KOPT-K1 (cell line): ENCODE measurements at regions not wholly inside any gene's neighbourhood (a gene's known extent, or its start where the extent isn't known, plus 50 kb on each side); places are given as distances from the start of the nearest gene placed in this dataset.

Experiments
- H3K27ac ChIP-seq: fragments of 200-600 bp; sonication (generic); 2 replicates; pipeline ENCODE4 v1.5.1; 2016; ENCODE audit warnings: antibody characterized with exemption, mild to moderate bottlenecking, low read depth, low read length; ENCODE audit not compliant: poor library complexity, severe bottlenecking
- H3K36me3 ChIP-seq: fragments of 200-600 bp; sonication (generic); 2 replicates; pipeline ENCODE4 v1.5.1; 2017; ENCODE audit warnings: antibody characterized with exemption, mild to moderate bottlenecking, low read length, moderate library complexity; ENCODE audit not compliant: insufficient read depth
- H3K9me3 ChIP-seq: fragments of 200-600 bp; sonication (generic); 2 replicates; pipeline ENCODE4 v1.5.1; 2017; ENCODE audit warnings: antibody characterized with exemption, low read length, mild to moderate bottlenecking; ENCODE audit not compliant: insufficient read depth, poor library complexity, severe bottlenecking

DNA sequence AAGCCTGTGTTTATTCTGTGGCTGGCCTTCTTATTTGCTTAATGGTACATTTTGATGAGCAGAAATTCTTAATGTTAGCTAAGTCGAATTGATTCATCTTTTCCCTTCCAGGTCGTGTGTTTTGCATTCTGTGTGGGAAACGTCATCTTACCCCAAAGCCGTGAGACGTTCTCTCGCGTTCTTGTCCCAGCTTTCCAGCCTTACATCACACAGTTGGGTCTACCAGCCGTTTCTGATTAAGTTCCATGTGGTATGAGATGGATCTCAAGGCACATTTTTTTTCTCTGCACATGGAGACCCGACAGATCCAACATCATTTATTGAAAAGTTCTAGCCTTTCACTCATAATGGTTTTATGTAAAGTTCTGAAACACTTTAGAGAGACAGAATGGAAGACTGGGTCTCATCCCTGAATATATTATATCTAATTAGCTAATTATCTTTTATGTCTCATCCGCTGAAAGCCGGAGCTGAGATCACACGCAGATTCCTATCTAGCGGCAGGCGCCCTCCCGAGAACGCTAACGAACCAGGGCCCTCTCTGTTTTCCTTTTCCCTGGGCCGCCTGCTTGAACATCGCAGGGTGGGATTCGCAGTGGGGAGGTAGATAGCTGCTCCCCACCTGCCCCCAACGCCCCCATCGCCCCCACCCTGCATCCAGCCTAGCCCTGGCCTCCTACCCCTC, 1162.2 kb downstream of the BRD1 start:
- Histone ChIP-seq H3K9me3 (peaks cover 16% of the 10 kb centered on the region), H3K27ac (no peak overlapping the region), H3K36me3 (no peaks in the 10 kb centered on the region)

DNA sequence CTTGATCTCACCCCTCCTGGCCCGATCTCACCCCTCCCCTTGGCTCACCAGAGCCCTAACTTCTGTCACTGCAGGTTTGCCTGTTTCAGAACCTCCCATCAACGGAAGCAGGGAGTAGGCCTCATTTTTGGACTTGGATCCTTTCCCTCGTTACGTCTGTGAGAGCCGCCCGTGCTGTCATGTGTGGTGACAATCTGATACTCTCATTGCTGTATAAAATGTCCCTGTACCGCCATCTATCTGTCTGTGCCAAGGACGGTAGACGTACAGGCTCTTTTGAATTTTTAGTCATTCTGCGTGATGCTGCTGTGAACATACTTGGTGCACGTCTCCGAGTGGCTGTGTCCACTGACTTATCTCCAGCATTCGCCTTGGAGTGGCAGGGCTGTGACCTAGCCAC, 1163.1 kb downstream of the BRD1 start:
- Histone ChIP-seq H3K36me3 (no peaks in the 10 kb centered on the region), H3K27ac (no peak overlapping the region), H3K9me3 (peaks cover 11% of the 10 kb centered on the region)

DNA sequence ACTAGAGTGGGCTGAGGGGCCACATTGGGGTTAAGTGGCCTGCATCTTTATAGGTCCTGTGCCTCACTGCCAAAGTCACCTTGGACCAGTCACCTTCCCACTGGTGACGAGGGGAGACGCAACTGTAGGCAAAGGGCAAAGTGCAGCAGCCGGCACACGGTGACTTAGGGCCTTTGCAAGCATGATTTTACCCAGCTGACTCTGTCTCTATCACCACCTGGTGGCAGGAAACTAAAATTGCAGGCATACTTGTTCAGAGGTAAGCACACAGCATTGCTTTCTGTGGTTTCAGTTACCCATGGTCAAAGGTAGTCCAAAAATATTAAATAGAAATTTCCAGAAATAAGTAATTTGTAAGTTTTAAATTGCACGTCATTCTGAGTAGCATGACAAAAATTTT, 1164.4 kb downstream of the BRD1 start:
- Histone ChIP-seq H3K9me3 (peaks cover 11% of the 10 kb centered on the region), H3K36me3 (no peaks in the 10 kb centered on the region), H3K27ac (no peak overlapping the region)

DNA sequence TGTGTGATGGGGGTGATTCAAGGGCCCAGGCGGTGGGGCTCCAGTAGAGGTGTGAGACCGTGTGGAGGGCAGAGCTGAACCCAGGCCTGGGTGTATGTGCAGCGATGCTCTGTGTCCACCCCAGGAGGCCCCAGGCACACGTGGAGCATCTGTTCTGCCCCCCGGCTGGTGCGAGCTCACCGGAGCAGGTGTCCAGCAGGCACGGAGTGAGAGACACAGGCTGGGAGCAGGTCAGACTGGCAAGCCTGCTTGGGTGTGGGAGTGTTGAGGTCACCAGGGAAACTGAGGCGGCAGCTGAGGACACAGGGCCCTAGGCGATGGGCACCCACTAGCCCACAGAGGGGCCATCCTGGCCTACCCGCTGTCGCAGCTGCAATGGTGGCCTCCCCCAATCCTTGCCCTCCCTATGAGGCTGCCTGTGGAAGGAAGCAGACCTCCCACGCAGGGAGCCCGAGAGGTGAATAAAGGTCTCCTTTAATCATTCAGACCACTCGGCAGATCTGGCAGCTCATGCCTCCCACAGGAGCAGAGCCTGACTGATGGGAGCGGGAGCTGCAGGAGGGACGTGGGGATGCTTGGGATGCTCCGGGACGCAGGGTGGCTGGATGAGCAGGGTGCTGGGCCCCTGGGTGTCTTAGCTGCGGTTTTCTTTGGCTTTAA, 1165.1 kb downstream of the BRD1 start:
- Histone ChIP-seq H3K27ac (no peak overlapping the region), H3K36me3 (no peaks in the 10 kb centered on the region), H3K9me3 (peaks cover 11% of the 10 kb centered on the region)

DNA sequence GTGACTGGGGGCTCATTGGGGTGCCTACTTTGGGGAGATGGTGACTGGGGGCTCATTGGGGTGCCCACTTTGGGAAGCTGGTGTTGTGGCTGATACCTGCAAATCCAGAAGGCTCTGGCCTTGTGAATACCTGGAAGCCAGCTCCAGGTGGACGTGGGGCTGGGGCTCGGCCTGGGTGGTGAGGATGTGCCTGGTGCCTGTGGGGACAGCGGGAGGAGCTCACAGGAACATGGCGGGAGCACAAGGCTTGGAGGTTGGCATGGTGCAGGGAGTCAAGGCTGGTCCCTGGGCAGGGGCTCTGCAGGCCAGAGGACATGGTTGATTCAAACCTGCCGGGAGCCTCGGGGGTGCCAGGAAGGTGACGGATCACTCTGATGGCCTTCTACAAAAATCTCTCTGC, 1165.7 kb downstream of the BRD1 start:
- H3K27ac ChIP-seq, result no peak overlapping the region
- peaks cover 11% of the 10 kb centered on the region for H3K9me3 ChIP-seq
- no peaks in the 10 kb centered on the region for H3K36me3 ChIP-seq

DNA sequence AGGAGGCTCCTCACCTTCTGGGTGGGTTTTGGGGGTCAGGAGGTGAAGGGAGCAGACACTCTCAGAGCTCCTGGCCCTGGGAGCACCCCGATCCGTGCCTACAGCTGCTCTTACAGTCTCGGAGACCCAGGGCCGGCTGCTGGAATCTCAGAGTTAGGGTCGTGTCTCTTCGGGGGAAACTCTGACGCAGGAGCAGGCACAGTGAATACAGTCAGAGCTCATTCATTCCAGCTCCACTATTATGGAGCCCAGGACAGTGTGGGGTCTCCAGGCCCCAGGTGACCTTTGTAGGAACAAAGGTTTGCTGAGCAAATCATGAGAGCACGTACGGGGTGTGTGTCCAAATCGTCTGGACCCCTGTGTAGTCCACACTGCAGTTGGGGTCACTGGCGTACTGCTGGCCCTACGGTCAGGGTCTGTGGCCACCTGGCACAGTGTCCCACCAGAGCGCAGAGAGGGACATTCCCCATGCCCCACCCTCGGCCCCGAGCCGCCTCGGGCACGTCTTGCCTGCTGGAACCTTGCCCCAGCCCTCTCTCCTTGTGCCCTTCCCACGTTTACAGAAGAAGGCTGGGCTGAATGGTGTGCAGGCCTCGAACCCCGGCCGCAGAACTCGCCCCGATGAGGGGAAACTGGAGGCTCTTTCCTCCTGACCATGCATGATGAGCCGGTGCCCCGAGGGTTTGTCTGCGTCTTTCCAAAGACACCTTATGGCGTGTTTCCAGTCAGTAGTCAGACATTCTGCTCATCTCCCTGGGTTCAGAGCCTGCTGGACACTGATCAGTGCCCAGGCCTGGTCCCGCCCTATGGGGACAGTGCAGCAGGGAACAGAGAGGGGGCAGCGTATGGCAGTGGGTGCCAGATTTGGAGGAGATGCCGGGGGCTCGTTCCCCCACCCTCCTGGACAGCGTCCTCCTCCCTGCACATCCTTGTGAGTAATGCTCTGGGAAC, 1166.6 kb downstream of the BRD1 start:
- Histone ChIP-seq H3K36me3 (no peaks in the 10 kb centered on the region), H3K9me3 (peaks cover 11% of the 10 kb centered on the region), H3K27ac (no peak overlapping the region)

DNA sequence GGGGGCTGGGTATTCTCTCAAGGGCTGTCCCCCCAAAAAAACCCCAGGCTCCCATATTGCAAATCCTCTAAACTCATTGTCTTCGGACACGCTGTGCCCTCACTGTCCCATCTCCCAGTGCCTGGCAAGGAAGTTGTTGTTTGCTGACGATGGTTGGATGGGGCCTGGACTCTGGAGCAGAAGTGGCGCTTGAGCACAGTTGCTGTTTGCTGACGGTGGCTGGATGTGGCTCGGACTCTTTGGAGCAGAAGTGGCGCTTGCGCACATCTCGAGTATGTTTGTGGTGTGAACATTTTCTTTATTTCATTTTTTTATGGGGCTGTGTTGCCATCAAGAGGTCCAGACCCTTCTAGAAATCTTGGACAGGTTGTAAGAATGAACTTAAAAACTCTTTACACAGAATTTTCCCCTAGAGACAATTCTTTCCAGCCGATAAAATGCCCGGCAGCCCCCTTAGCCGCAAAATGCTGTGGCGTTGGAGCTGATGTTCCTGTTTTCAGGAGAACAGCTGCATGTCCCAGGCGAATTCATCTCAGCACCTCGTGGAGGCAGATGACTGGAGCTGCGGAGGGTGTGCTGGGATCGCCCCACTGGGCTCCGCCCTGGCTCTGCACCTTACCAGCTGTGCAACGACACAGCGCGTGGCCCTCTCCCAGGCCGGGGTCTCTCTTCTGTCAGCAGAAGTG, 1167.4 kb downstream of the BRD1 start:
- no peak overlapping the region for H3K27ac ChIP-seq
- no peaks in the 10 kb centered on the region for H3K36me3 ChIP-seq
- H3K9me3 ChIP-seq, result peaks cover 11% of the 10 kb centered on the region

DNA sequence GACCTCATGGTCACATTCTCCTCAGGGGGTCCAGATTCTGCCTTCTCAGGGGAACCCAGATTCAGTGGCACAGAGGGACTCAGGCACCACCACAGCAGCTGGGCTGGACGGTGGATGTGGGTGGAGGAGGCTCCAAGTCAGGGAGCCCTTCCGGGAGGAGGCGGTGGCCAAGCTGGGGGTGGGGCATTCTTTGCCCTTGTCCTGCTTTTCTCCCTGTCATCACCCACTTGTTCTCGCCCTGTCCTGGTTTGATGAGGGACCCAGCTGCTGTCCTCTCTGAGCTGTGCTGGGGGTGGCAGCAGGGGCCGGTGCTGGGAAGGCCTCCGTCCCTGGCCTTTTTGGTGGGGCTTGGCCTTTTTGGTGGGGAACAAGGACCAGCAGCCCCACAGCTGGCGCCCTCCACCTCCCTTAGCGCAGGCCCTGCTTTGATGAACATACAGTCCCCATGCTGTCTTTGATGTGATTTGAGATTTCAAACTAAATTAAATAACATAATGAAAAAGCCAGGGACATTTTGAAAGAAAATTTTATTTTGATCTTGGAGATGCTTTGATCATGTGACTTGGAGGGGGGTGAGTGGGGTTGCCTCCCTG, 1168.2 kb downstream of the BRD1 start:
- H3K9me3 ChIP-seq, result peaks cover 11% of the 10 kb centered on the region
- H3K27ac ChIP-seq, result no peak overlapping the region
- H3K36me3 ChIP-seq, result no peaks in the 10 kb centered on the region

DNA sequence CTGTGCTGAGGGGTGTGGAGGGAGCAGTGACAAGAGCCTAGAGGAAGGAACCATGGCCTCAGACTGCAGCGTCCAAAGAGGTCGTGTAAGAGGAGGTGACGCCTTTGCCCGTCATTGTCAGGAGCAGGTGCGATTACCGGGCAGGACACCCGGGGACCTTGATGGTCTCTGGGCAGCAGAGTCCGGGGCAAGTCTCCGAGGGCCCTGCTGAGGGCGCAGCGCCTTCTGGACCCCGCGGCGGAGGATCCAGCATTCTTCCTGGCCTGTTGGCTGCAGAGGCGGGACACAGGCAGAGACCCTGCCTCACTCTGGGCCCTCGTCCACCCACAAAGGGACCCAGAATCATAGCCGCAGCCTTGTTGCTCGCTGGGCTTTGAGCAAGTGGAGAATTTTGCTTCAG, 1168.8 kb downstream of the BRD1 start:
- Histone ChIP-seq H3K36me3 (no peaks in the 10 kb centered on the region), H3K9me3 (peaks cover 10% of the 10 kb centered on the region), H3K27ac (no peak overlapping the region)

DNA sequence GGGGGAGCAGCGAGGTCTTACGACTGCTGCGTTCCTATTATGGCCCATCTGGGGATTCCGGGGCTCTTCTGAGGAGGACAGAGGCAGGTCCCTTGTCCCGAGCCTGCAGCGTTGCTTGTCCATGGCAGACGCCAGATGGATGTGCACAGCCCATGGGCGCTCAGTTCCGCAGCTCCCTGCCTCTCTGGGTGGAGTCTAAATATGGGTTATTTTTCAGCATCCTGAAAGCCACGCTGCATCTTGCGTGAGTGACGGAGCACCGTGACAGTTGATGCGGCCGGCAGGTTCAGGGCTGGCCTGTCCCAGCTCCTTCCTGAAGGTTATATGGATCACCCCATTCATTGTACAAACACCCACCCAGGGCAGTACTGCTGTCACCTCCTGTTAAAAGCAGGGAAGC, 1169.4 kb downstream of the BRD1 start:
- H3K36me3 ChIP-seq, result no peaks in the 10 kb centered on the region
- H3K27ac ChIP-seq, result no peak overlapping the region
- H3K9me3 ChIP-seq, result peaks cover 4% of the 10 kb centered on the region

DNA sequence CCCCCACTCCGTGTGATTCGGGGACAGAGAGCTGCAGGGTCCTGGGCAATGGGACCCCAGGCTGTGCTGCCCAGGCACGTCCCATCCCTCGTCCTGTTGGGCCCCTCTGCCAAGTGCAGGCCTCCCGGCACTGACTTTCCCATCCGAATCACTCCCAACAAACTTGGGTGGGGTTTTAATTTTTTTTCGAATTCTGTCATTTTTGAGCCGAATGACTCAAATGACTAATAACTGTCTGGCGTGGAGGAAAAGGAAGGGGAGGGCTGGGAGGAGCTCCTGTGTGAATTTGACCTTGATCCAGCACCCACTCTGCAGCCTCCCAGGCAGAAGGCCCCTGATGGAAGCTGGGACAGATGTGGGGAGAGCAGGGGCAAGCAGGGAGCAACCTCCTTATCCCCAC, 1173.2 kb downstream of the BRD1 start:
- H3K9me3 ChIP-seq, result no peaks in the 10 kb centered on the region

DNA sequence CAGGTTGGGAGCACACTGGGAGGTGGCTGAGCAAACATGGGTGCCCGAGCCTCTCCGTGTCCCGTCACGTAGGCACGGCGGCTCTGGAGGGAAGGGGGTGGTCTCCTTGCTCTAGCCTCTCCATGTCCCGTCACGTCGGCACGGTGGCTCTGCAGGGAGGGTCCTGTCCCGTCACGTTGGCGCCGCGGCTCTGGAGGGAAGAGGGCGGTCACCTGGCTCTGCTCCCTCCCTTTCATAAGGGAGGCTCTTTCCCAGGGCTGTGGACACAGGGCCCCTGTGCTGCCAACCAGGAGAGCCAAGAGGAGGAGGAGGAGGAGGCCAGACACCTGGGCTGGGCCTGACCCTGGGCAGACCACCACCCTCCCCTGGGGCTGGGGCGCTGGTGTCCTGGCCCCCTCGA, 1173.7 kb downstream of the BRD1 start:
- no peaks in the 10 kb centered on the region for H3K9me3 ChIP-seq
- H3K27ac ChIP-seq, result no peak overlapping the region
- no peaks in the 10 kb centered on the region for H3K36me3 ChIP-seq

More for the DNA sequence above, 1173.2 kb downstream of the BRD1 start:
- Histone ChIP-seq H3K36me3 (no peaks in the 10 kb centered on the region), H3K27ac (no peak overlapping the region)

DNA sequence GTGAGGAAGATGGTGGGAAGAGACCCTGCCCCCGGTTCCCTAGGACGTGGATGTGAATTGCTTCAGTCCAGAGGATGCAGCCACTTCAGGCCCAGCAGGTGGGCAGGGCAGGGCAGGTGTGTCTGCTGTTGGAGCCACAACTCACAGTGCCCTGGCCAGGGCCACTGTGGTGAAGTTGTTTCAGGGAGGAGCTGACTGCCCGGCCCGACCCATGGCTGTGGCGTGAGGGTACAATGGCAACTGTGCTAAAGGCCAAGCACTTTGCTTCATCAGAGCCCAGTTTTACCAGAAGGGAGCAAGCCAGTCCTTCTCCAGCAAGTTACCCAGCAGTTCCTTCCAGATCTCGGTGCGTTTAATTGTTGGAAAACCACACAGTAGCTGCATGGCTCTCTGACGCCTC, 1174.4 kb downstream of the BRD1 start:
- Histone ChIP-seq H3K9me3 (no peaks in the 10 kb centered on the region), H3K27ac (no peak overlapping the region), H3K36me3 (no peaks in the 10 kb centered on the region)

DNA sequence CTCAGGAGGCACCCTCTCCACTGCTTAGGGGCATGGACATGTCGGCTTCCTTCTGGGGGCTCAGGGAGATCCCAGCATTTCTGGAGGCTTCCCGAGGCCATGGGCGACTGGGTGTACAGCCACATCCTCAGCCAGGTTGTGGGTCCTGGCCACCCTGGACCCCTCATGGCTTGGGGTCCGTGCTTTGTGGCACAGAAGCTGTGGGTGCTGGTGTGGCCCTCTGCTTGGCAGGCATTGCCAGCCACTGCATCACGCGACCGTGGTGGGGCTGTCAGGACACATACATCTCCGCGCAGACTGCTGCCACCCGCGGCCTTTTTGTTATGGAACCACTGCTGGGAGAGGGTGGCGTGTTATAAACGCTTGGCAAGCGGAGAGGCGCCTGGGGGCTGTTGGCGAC, 1174.9 kb downstream of the BRD1 start:
- Histone ChIP-seq H3K9me3 (no peaks in the 10 kb centered on the region), H3K27ac (no peak overlapping the region), H3K36me3 (no peaks in the 10 kb centered on the region)
